OCI-LY7 (cell line): ENCODE measurements at regions not wholly inside any gene's neighbourhood (a gene's known extent, or its start where the extent isn't known, plus 50 kb on each side); places are given as distances from the start of the nearest gene placed in this dataset.

ENCODE experiments used
- BruUV-seq: library from RNA; stranded (reverse); fragments of 400-500 nt; replicated peaks from 2 replicates; lab custom pipeline; 2021; lab: Mats Ljungman, UMichigan
- CTCF ChIA-PET: fragments of 300-600 bp; sonication (Branson Sonifier 250); formaldehyde crosslinking; loops from one replicate; lab custom pipeline; 2022; ENCODE audit warnings: antibody characterized with exemption; ENCODE audit not compliant: unreplicated experiment; lab: Charles Lee
- POLR2A ChIA-PET: fragments of 300-600 bp; sonication (Branson Sonifier 250); formaldehyde crosslinking; loops from one replicate; lab custom pipeline; 2022; ENCODE audit warnings: antibody characterized with exemption; lab: Charles Lee
- DNase-seq: peaks from one replicate; pipeline ENCODE4 v3.0.0-alpha.2; 2015; ENCODE audit warnings: low spot score
- H2AFZ ChIP-seq: fragments of 200-600 bp; sonication (generic), shearing (Covaris generic); 2 replicates; pipeline ENCODE4 v1.6.1; 2014; ENCODE audit warnings: mild to moderate bottlenecking, antibody characterized with exemption, low read length, moderate library complexity
- H3K27ac ChIP-seq: fragments of 200-600 bp; sonication (generic); 2 replicates; pipeline ENCODE4 v1.5.1; 2014; ENCODE audit warnings: mixed run types, low read depth, mild to moderate bottlenecking, moderate library complexity, low read length, inconsistent platforms; ENCODE audit not compliant: poor library complexity, severe bottlenecking
- H3K36me3 ChIP-seq: fragments of 200-600 bp; sonication (generic); 2 replicates; pipeline ENCODE4 v1.6.1; 2014; ENCODE audit warnings: mild to moderate bottlenecking, antibody characterized with exemption, low read length, moderate library complexity, mixed read lengths; ENCODE audit not compliant: insufficient read depth
- H3K4me1 ChIP-seq: fragments of 200-600 bp; sonication (generic); 2 replicates; pipeline ENCODE4 v1.5.1; 2014; ENCODE audit warnings: mild to moderate bottlenecking, low read length; ENCODE audit not compliant: insufficient read depth, poor library complexity, severe bottlenecking
- H3K4me2 ChIP-seq: fragments of 200-600 bp; sonication (generic); 2 replicates; pipeline ENCODE4 v1.6.1; 2014; ENCODE audit warnings: mild to moderate bottlenecking, low read length
- H3K4me3 ChIP-seq: fragments of 200-600 bp; sonication (generic); 2 replicates; pipeline ENCODE4 v1.5.1; 2014; ENCODE audit warnings: mild to moderate bottlenecking, low read depth, low read length; ENCODE audit not compliant: poor library complexity, severe bottlenecking
- H3K79me2 ChIP-seq: fragments of 200-600 bp; sonication (generic); 2 replicates; pipeline ENCODE4 v1.6.1; 2016; ENCODE audit warnings: low read depth, mild to moderate bottlenecking, low read length, moderate library complexity, mixed read lengths; ENCODE audit not compliant: insufficient read depth
- H3K9me2 ChIP-seq: fragments of 200-600 bp; sonication (generic); 2 replicates; pipeline ENCODE4 v1.6.1; 2016; ENCODE audit warnings: mild to moderate bottlenecking, low read length, mixed read lengths; ENCODE audit not compliant: insufficient read depth
- H3K9me3 ChIP-seq: fragments of 200-600 bp; sonication (generic); 2 replicates; pipeline ENCODE4 v1.6.1; 2014; ENCODE audit warnings: mild to moderate bottlenecking, mixed run types, low read length, mixed read lengths
- H4K20me1 ChIP-seq: fragments of 200-600 bp; sonication (generic); 2 replicates; pipeline ENCODE4 v1.6.1; 2014; ENCODE audit warnings: mild to moderate bottlenecking, antibody characterized with exemption, low read length, moderate library complexity, mixed read lengths; ENCODE audit not compliant: insufficient read depth
- EZH2phosphoT487 ChIP-seq: fragments of 200-600 bp; sonication (generic); IDR thresholded peaks from 2 replicates; pipeline ENCODE4 v1.6.1; 2018; ENCODE audit warnings: low read depth, borderline replicate concordance, mild to moderate bottlenecking, mixed run types, antibody characterized with exemption, low read length, moderate library complexity, mixed read lengths
- intact Hi-C: fragments of 100-400 bp; cut with micrococcal nuclease; formaldehyde crosslinking; loops from one replicate; pipeline ENCODE4 v1.10.0; 2022; ENCODE audit not compliant: unreplicated experiment
- TF ChIP-seq, protein P1 (sequence below): fragments of 200-600 bp; sonication (generic); conservative IDR thresholded peaks from 2 replicates; pipeline ENCODE4 v1.5.1; 2014; ENCODE audit warnings: mild to moderate bottlenecking, antibody characterized with exemption, low read length, moderate library complexity, mixed read lengths

DNA sequence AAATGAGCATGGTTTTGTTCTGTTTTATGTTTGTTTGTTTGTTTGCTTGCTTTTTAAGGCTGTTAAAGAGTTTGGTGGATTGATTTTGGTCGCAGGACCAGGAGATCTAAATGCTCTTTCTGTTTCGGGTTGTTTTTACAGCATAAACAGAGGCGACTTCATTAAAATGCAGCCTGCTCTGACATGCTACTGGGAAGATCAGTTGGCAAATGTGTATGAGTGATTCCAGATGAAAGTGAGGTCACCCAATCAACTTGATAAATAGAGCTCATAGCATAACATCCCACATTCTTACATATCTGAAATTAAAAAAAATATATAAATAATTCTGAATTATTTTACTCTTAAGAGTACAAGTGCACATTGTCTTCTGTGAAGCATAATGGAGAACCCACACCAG is 947.7 kb downstream of the GALC start:
- CTCF ChIA-PET, result no interaction called here
- Histone ChIP-seq H3K4me3 (no peak overlapping the region), H2AFZ (peak overlapping the region; percentile 57; the same call in 1 of the 2 replicates), H3K36me3 (no peaks in the 10 kb centered on the region), H3K9me3 (no peaks in the 10 kb centered on the region), H3K9me2 (no peaks in the 10 kb centered on the region), H3K4me1 (peaks cover 38% of the 10 kb centered on the region), H3K79me2 (no peaks in the 10 kb centered on the region), H3K27ac (no peak overlapping the region), H3K4me2 (no peak overlapping the region), H4K20me1 (no peaks in the 10 kb centered on the region)
- no peak for TF ChIP-seq EZH2phosphoT487
- TF ChIP-seq, protein P1, sequence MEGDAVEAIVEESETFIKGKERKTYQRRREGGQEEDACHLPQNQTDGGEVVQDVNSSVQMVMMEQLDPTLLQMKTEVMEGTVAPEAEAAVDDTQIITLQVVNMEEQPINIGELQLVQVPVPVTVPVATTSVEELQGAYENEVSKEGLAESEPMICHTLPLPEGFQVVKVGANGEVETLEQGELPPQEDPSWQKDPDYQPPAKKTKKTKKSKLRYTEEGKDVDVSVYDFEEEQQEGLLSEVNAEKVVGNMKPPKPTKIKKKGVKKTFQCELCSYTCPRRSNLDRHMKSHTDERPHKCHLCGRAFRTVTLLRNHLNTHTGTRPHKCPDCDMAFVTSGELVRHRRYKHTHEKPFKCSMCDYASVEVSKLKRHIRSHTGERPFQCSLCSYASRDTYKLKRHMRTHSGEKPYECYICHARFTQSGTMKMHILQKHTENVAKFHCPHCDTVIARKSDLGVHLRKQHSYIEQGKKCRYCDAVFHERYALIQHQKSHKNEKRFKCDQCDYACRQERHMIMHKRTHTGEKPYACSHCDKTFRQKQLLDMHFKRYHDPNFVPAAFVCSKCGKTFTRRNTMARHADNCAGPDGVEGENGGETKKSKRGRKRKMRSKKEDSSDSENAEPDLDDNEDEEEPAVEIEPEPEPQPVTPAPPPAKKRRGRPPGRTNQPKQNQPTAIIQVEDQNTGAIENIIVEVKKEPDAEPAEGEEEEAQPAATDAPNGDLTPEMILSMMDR, result no peak
- no TSS peak for BruUV-seq
- no peak for DNase-seq
- intact Hi-C loops, result no loop called here
- POLR2A ChIA-PET, result interaction anchor here (0.5 to 4.4 kb wide), 6 partner anchors 9 to 505 kb away, joined by 3 to 21 read pairs (median 4); no protein-coding TSS in a partner anchor

- Histone ChIP-seq H3K27ac (no peak overlapping the region), H3K4me3 (no peak overlapping the region), H3K9me3 (no peaks in the 10 kb centered on the region), H3K9me2 (no peaks in the 10 kb centered on the region), H3K36me3 (no peaks in the 10 kb centered on the region), H3K4me1 (peaks cover 36% of the 10 kb centered on the region), H4K20me1 (no peaks in the 10 kb centered on the region), H3K4me2 (no peak overlapping the region), H3K79me2 (no peaks in the 10 kb centered on the region), H2AFZ (peak overlapping the region; percentile 57; the same call in 1 of the 2 replicates)
- intact Hi-C loops, result no loop called here
- no peak for DNase-seq
- ChIA-PET POLR2A (interaction anchor here (0.5 to 4.4 kb wide), 4 partner anchors 11 to 506 kb away, joined by 3 to 21 read pairs (median 4); no protein-coding TSS in a partner anchor), CTCF (no interaction called here)
- no peak for TF ChIP-seq EZH2phosphoT487
- TF ChIP-seq, protein P1, result no peak
- BruUV-seq, result no TSS peak
Observed at GRCh38 chr14:87044807-87045206, 948.2 kb downstream of the GALC start.

DNA sequence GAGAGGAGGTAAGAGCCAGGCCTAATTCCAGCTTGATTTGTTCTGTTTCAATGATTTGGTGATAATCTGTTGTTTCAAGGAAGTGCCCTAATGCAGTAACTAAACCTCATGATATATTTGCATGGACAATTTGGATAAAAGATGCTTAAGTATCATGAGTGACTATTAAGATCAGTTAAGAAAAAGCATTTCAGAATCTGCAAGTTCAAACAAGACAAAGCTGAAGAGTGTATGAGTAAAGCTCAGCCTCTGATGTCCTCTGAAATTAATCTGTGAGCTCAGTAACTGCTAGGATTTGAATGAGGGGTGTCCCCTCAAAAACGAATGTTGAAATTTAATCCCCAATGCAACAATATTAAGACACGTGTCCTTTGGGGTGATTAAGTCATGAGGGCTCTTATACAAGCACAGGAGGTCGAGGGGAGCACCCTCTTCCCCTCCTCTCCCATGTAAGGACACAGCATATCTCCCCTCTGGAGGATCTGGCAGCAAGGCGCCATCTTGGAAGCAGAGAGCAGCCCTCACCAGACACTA is 949.2 kb downstream of the GALC start:
- Histone ChIP-seq H3K4me3 (no peak overlapping the region), H3K9me2 (no peaks in the 10 kb centered on the region), H3K79me2 (no peaks in the 10 kb centered on the region), H3K4me1 (peaks cover 36% of the 10 kb centered on the region), H3K9me3 (no peaks in the 10 kb centered on the region; the same call in 1 of the 2 replicates), H3K36me3 (no peaks in the 10 kb centered on the region), H3K27ac (no peak overlapping the region), H2AFZ (peak overlapping the region; percentile 27; the same call in 1 of the 2 replicates), H4K20me1 (no peaks in the 10 kb centered on the region), H3K4me2 (no peak overlapping the region)
- DNase-seq, result no peak
- no TSS peak for BruUV-seq
- TF ChIP-seq, protein P1, result no peak
- intact Hi-C loops, result no loop called here
- POLR2A ChIA-PET, result interaction anchor here (4.4 kb wide), 1 partner anchor 10 kb away, joined by 21 read pairs; no protein-coding TSS in a partner anchor
- CTCF ChIA-PET, result interaction anchor here (0.7 kb wide), 1 partner anchor 12 kb away, joined by 3 read pairs; no protein-coding TSS in a partner anchor
